HCT116 (cell line): ENCODE measurements at regions not wholly inside any gene's neighbourhood (a gene's known extent, or its start where the extent isn't known, plus 50 kb on each side); places are given as distances from the start of the nearest gene placed in this dataset.

ENCODE experiments used
- ATAC-seq: fragments of 200-7000 bp; cut with Tn5 transposase; 2 replicates; pipeline ENCODE4 v1.9.1; 2020; ENCODE audit warnings: mild to moderate bottlenecking, moderate library complexity
- BruUV-seq: library from RNA; stranded (reverse); fragments of 400-500 nt; replicated peaks from 2 replicates; lab custom pipeline; 2021; lab: Mats Ljungman, UMichigan
- CTCF ChIA-PET: fragments of 300-600 bp; sonication (Branson Sonifier 250); formaldehyde crosslinking; loops from one replicate; lab custom pipeline; 2021; ENCODE audit warnings: antibody characterized with exemption; lab: Charles Lee
- POLR2A ChIA-PET: fragments of 300-600, 350-600 bp; sonication (Branson Sonifier 250); formaldehyde crosslinking; loops from one replicate; lab custom pipeline; 2021; ENCODE audit warnings: antibody characterized with exemption; lab: Charles Lee
- RAD21 ChIA-PET, 2 experiments: fragments of 300-600 bp; sonication (Branson Sonifier 250); formaldehyde crosslinking; loops; one replicate each; lab custom pipeline; 2023; ENCODE audit warnings: low total read pairs in 2 of 2; ENCODE audit not compliant: uncharacterized antibody in 2 of 2, unreplicated experiment in 2 of 2, low non-redundant PET in 1 of 2; lab: Charles Lee
- DNase-seq: peaks from one replicate; pipeline ENCODE4 v3.0.0-alpha.2; 2010; ENCODE audit warnings: low read depth, low spot score
- H2AFZ ChIP-seq: fragments of 200-600 bp; shearing (Covaris generic), sonication (generic); 2 replicates; pipeline ENCODE4 v1.6.1; 2017; ENCODE audit warnings: low read depth, mixed run types, mixed read lengths, antibody characterized with exemption, low read length; ENCODE audit not compliant: poor library complexity, severe bottlenecking
- H3K27ac ChIP-seq: 2 replicates; pipeline ENCODE4 v1.5.1; 2012; ENCODE audit warnings: low read depth, low read length
- H3K27me3 ChIP-seq: fragments of 200-600 bp; sonication (generic); 2 replicates; pipeline ENCODE4 v1.6.1; 2016; ENCODE audit warnings: mixed run types, low read length, mixed read lengths; ENCODE audit not compliant: insufficient read depth
- H3K36me3 ChIP-seq, 2 experiments: fragments of 200-500 bp in 1 of 2; fragments of 200-600 bp in 1 of 2; sonication (Bioruptor generic) in 1 of 2; sonication (generic) in 1 of 2; 2 replicates each; pipeline versions ENCODE4 v1.5.1 to v1.6.1; 2014 to 2016; ENCODE audit warnings: low read length in 2 of 2, inconsistent platforms in 1 of 2, mixed read lengths in 1 of 2, mixed run types in 1 of 2; ENCODE audit not compliant: insufficient read depth in 2 of 2, control insufficient read depth in 1 of 2
- H3K4me1 ChIP-seq, 2 experiments: fragments of 200-600 bp in 1 of 2; sonication (generic) in 1 of 2; 2 replicates each; pipeline versions ENCODE4 v1.5.1 to v1.6.1; 2012 to 2017; ENCODE audit warnings: low read length in 2 of 2, inconsistent platforms in 1 of 2, mild to moderate bottlenecking in 1 of 2, mixed read lengths in 1 of 2, mixed run types in 1 of 2, moderate library complexity in 1 of 2; ENCODE audit not compliant: insufficient read depth in 2 of 2, control insufficient read depth in 1 of 2
- H3K4me2 ChIP-seq: fragments of 200-600 bp; sonication (generic); 2 replicates; pipeline ENCODE4 v1.6.1; 2017; ENCODE audit warnings: mixed run types, low read length, mixed read lengths
- H3K4me3 ChIP-seq, 2 experiments: fragments of 200-600 bp in 1 of 2; sonication (generic) in 1 of 2; replicated peaks in 1 of 2; 2 replicates each; pipeline ENCODE4 v1.5.1; 2011 to 2016; ENCODE audit warnings: low read length in 2 of 2, control low read depth in 1 of 2, low read depth in 1 of 2, mild to moderate bottlenecking in 1 of 2, mixed read lengths in 1 of 2, mixed run types in 1 of 2
- H3K79me2 ChIP-seq: fragments of 200-600 bp; sonication (generic); 2 replicates; pipeline ENCODE4 v1.6.1; 2017; ENCODE audit warnings: mild to moderate bottlenecking, mixed run types, low read length, moderate library complexity, mixed read lengths; ENCODE audit not compliant: insufficient read depth
- H3K9ac ChIP-seq: fragments of 200-600 bp; sonication (generic); 2 replicates; pipeline ENCODE4 v1.6.1; 2016; ENCODE audit warnings: low read length, mixed read lengths
- H3K9me2 ChIP-seq: fragments of 200-600 bp; sonication (generic), shearing (Covaris generic); 2 replicates; pipeline ENCODE4 v1.6.1; 2017; ENCODE audit warnings: mixed run types, mild to moderate bottlenecking, moderate library complexity; ENCODE audit not compliant: insufficient read depth
- H3K9me3 ChIP-seq, 2 experiments: fragments of 200-500 bp in 1 of 2; fragments of 200-600 bp in 1 of 2; sonication (Bioruptor generic) in 1 of 2; sonication (generic) in 1 of 2; 2 replicates each; pipeline ENCODE4 v1.6.1; 2014 to 2017; ENCODE audit warnings: low read length in 2 of 2, mixed read lengths in 2 of 2, inconsistent platforms in 1 of 2, low read depth in 1 of 2, mild to moderate bottlenecking in 1 of 2, mixed run types in 1 of 2, moderate library complexity in 1 of 2; ENCODE audit not compliant: control insufficient read depth in 1 of 2, insufficient read depth in 1 of 2
- H4K20me1 ChIP-seq: fragments of 200-600 bp; sonication (generic), shearing (Covaris generic); 2 replicates; pipeline ENCODE4 v1.6.1; 2017; ENCODE audit warnings: mixed run types, mild to moderate bottlenecking, moderate library complexity; ENCODE audit not compliant: insufficient read depth
- CEBPB ChIP-seq: IDR thresholded peaks from 2 replicates; pipeline ENCODE4 v1.6.1; 2012; ENCODE audit warnings: low read depth
- EGR1 ChIP-seq: IDR thresholded peaks from 2 replicates; pipeline ENCODE4 v1.6.1; 2012; ENCODE audit warnings: low read depth
- EZH2phosphoT487 ChIP-seq: fragments of 200-600 bp; IDR thresholded peaks from 2 replicates; pipeline ENCODE4 v1.6.1; 2018; ENCODE audit warnings: antibody characterized with exemption, borderline replicate concordance
- MAX ChIP-seq: IDR thresholded peaks from 2 replicates; pipeline ENCODE4 v1.6.1; 2012
- POLR2AphosphoS5 ChIP-seq: IDR thresholded peaks from 2 replicates; pipeline ENCODE4 v1.6.1; 2011; ENCODE audit warnings: mild to moderate bottlenecking, low read depth, low read length, moderate library complexity
- REST ChIP-seq: IDR thresholded peaks from 2 replicates; pipeline ENCODE4 v1.6.1; 2012; ENCODE audit warnings: low read depth
- SIN3A ChIP-seq: IDR thresholded peaks from 2 replicates; pipeline ENCODE4 v1.6.1; 2012; ENCODE audit warnings: low read depth
- SRF ChIP-seq: IDR thresholded peaks from 2 replicates; pipeline ENCODE4 v1.6.1; 2012; ENCODE audit warnings: low read depth
- ZNF274 ChIP-seq: fragments of 200-500 bp; sonication (Bioruptor generic); IDR thresholded peaks from 2 replicates; pipeline ENCODE4 v1.6.1; 2014; ENCODE audit warnings: mild to moderate bottlenecking, low read depth, low read length, inconsistent platforms
- intact Hi-C: fragments of 100-400 bp; cut with micrococcal nuclease; formaldehyde crosslinking; loops from 2 replicates; pipeline ENCODE4 v1.10.0; 2022
- TF ChIP-seq, protein P1 (sequence below), 3 experiments: fragments of 200-600 bp in 1 of 3; sonication (generic) in 1 of 3; IDR thresholded peaks in 2 of 3; conservative IDR thresholded peaks in 1 of 3; 2 replicates each; pipeline ENCODE4 v1.5.1; 2012 to 2017; ENCODE audit warnings: low read depth in 2 of 3, low read length in 2 of 3, antibody characterized with exemption in 1 of 3, borderline replicate concordance in 1 of 3, control low read depth in 1 of 3, mild to moderate bottlenecking in 1 of 3, mixed read lengths in 1 of 3, mixed run types in 1 of 3, moderate library complexity in 1 of 3; ENCODE audit not compliant: insufficient read depth in 1 of 3

DNA sequence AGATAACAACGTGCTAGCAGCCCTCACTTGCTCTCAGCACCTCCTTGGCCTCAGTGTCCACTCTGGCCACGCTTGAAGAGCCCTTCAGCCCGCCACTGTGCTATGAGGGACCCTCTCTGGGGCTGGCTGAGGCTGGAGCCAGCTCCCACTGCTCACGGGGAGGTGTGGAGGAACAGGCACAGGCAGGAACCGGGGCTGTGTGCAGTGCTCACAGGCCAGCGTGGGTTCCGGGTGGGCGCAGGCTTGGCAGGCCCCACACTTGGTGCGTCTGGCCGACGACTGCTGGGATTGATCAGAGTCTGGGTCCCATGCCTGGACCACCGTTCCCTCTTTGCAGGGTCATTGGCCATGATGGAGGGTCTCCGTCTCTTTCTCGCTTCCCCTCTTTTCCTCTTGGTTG is 194.3 kb upstream of the GRAMD2B start:
- H3K9me3 ChIP-seq = no peaks in the 10 kb centered on the region
- intact Hi-C loops = no loop called here
- ATAC-seq = no peak
- DNase-seq = no peak
- H3K9ac ChIP-seq = no peak overlapping the region
- H3K4me3 ChIP-seq = no peak overlapping the region
- H3K27me3 ChIP-seq = no peaks in the 10 kb centered on the region
- CTCF ChIA-PET = no interaction called here
- TF ChIP-seq SIN3A = no peak
- no peak for TF ChIP-seq POLR2AphosphoS5
- no peak for TF ChIP-seq ZNF274
- TF ChIP-seq MAX = no peak
- no peak for TF ChIP-seq SRF
- TF ChIP-seq CEBPB = no peak
- TF ChIP-seq, protein P1, sequence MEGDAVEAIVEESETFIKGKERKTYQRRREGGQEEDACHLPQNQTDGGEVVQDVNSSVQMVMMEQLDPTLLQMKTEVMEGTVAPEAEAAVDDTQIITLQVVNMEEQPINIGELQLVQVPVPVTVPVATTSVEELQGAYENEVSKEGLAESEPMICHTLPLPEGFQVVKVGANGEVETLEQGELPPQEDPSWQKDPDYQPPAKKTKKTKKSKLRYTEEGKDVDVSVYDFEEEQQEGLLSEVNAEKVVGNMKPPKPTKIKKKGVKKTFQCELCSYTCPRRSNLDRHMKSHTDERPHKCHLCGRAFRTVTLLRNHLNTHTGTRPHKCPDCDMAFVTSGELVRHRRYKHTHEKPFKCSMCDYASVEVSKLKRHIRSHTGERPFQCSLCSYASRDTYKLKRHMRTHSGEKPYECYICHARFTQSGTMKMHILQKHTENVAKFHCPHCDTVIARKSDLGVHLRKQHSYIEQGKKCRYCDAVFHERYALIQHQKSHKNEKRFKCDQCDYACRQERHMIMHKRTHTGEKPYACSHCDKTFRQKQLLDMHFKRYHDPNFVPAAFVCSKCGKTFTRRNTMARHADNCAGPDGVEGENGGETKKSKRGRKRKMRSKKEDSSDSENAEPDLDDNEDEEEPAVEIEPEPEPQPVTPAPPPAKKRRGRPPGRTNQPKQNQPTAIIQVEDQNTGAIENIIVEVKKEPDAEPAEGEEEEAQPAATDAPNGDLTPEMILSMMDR (IDR thresholded peaks at IDR 0.05 in 2 of 3, conservative IDR thresholded peaks at IDR 0.05 in 1 of 3; ENCODE audit: borderline replicate concordance in 1 of 3, insufficient read depth in 1 of 3, low read depth in 2 of 3, low read length in 2 of 3) = no peak
- TF ChIP-seq EZH2phosphoT487 = no peak
- TF ChIP-seq, all 23 proteins: peak for 0
- Histone ChIP-seq H3K36me3 (no peaks in the 10 kb centered on the region), H4K20me1 (no peaks in the 10 kb centered on the region), H3K27ac (no peak overlapping the region), H3K4me1 (no peaks in the 10 kb centered on the region), H3K79me2 (no peaks in the 10 kb centered on the region), H2AFZ (no peak overlapping the region), H3K9me2 (no peaks in the 10 kb centered on the region), H3K4me2 (no peak overlapping the region)
- ChIA-PET POLR2A (no interaction called here), RAD21 (no interaction called here)
- BruUV-seq = no TSS peak

DNA sequence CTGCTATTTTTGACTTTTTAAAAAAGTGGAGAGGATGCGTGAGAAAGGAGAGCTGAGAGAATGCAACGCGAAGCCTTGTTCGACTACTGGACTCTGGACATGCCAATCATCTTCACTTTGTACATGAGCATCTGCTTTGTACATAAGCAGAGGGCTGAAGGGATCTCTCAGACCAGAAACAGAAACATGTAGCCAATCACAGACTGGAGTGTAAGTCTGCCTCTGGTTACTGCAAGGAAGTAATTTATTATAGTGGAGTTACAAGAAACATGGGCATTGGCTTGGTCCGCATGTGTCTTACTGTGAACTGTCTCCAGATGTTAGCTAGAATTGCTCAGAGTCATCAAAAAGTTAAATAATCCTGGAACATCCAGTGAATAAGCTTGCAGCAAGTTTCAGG is 190.0 kb upstream of the GRAMD2B start:
- Histone ChIP-seq H2AFZ (no peak overlapping the region), H3K9ac (no peak overlapping the region), H3K79me2 (no peaks in the 10 kb centered on the region), H3K27ac (no peak overlapping the region), H3K9me2 (no peaks in the 10 kb centered on the region), H3K4me2 (no peak overlapping the region), H3K4me3 (no peak overlapping the region), H3K4me1 (no peaks in the 10 kb centered on the region), H3K9me3 (no peaks in the 10 kb centered on the region), H3K27me3 (no peaks in the 10 kb centered on the region), H3K36me3 (no peaks in the 10 kb centered on the region), H4K20me1 (no peaks in the 10 kb centered on the region)
- no TSS peak for BruUV-seq
- RAD21 ChIA-PET = no interaction called here
- ATAC-seq (no peak), DNase-seq (no peak)
- CTCF ChIA-PET = no interaction called here
- POLR2A ChIA-PET = no interaction called here
- intact Hi-C loops = loop anchor here (10.0 kb wide), 1 partner anchor 302 kb away; no protein-coding TSS in a partner anchor
- no peak for TF ChIP-seq EGR1
- no peak for TF ChIP-seq SIN3A
- TF ChIP-seq REST = no peak
- TF ChIP-seq, protein P1 (IDR thresholded peaks at IDR 0.05 in 2 of 3, conservative IDR thresholded peaks at IDR 0.05 in 1 of 3; ENCODE audit: borderline replicate concordance in 1 of 3, insufficient read depth in 1 of 3, low read depth in 2 of 3, low read length in 2 of 3) = no peak
